ENCODE measurements at regions not wholly inside any gene's neighbourhood (a gene's known extent, or its start where the extent isn't known, plus 50 kb on each side); places are given as distances from the start of the nearest gene placed in this dataset.

DNA sequence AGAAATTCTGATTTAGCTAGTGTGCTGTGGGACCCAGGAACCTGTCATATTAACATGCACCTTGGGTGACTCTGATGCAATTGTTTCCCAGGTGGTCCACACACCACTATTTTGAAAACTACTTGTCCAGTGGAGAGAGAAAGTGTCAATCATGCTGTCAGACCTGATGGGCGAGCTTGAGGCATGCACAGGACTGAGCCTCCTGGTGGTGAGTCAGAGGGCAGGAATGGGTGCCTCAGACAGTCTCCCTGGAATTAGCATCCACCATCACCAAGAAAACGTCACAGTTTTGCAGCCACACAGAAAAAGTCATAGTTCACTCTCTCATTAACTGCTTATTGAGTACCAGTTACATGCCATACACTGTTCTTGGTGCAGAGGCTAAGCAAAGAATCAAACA lies 181.8 kb upstream of the MAOA start:
- Histone ChIP-seq H3K27ac (ENCODE audit: low read depth, low read length) (no peak overlapping the region), H3K4me2 (ENCODE audit: insufficient read depth in 1 of 2, low read depth in 2 of 2, low read length in 2 of 2) (no peak overlapping the region), H4K91ac (replicated peaks; ENCODE audit: insufficient read length, low read length) (no peak overlapping the region), H3K36me3 (ENCODE audit: control insufficient read depth in 2 of 4, insufficient read depth in 4 of 4, low read length in 3 of 4) (no peaks in the 10 kb centered on the region), H3K23ac (ENCODE audit: insufficient read length) (no peak overlapping the region), H3K9me3 (ENCODE audit: insufficient read depth in 2 of 2, low read depth in 1 of 2, low read length in 1 of 2) (no peaks in the 10 kb centered on the region), H4K20me1 (replicated peaks in 1 of 2; ENCODE audit: control insufficient read depth in 1 of 2, insufficient read depth in 2 of 2, low read length in 2 of 2) (no peaks in the 10 kb centered on the region), H2AK5ac (ENCODE audit: low read depth, low read length) (no peak overlapping the region), H3K9ac (replicated peaks in 1 of 4; ENCODE audit: extremely low read depth in 1 of 4, low read depth in 3 of 4, low read length in 3 of 4) (no peak overlapping the region), H3K23me2 (ENCODE audit: low read depth, low read length) (no peaks in the 10 kb centered on the region), H3K18ac (ENCODE audit: extremely low read depth, low read length) (no peak overlapping the region; the same call in 1 of the 2 replicates), H2BK12ac (ENCODE audit: low read depth, low read length) (no peak overlapping the region; the same call in 1 of the 2 replicates), H3K14ac (ENCODE audit: insufficient read length) (no peak overlapping the region), H3K4me3 (ENCODE audit: extremely low read depth in 1 of 4, insufficient read depth in 2 of 4, low read depth in 3 of 4, low read length in 4 of 4) (no peak overlapping the region), H3K4me1 (replicated peaks in 1 of 4; ENCODE audit: control insufficient read depth in 3 of 4, insufficient read depth in 4 of 4, low read length in 3 of 4) (peaks cover 0 to 2% (median 0%) of the 10 kb centered on the region in 4 experiments; a peak in 1 of 7 replicates), H3K79me2 (ENCODE audit: control insufficient read depth in 1 of 2, insufficient read depth in 2 of 2, low read length in 2 of 2) (no peaks in the 10 kb centered on the region), H2AFZ (ENCODE audit: low read length) (no peak overlapping the region), H3K79me1 (ENCODE audit: low read depth, low read length) (no peaks in the 10 kb centered on the region), H4K5ac (ENCODE audit: insufficient read length, low read depth, low read length) (no peak overlapping the region), H3K27me3 (replicated peaks in 1 of 4; ENCODE audit: control insufficient read depth in 3 of 4, extremely low read depth in 1 of 4, insufficient read depth in 3 of 4, low read length in 3 of 4) (no peaks in the 10 kb centered on the region), H2BK15ac (ENCODE audit: low read length) (no peak overlapping the region), H2BK120ac (replicated peaks; ENCODE audit: low read depth, low read length) (no peak overlapping the region), H3K4ac (replicated peaks; ENCODE audit: insufficient read length, low read depth, low read length) (no peak overlapping the region), H2BK20ac (ENCODE audit: low read length) (peak overlapping the region; percentile 80; the same call in 1 of the 2 replicates), H2BK5ac (ENCODE audit: low read depth, low read length) (no peak overlapping the region), H3K56ac (replicated peaks; ENCODE audit: insufficient read length, low read depth, low read length) (no peak overlapping the region), H4K8ac (ENCODE audit: extremely low read depth, insufficient read depth, low read length) (no peak overlapping the region)
- 74% methylated on average over 2 of the region's 2 CpGs; no CpG with 5 or more reads in 1 of the 2 experiments for WGBS, 2 experiments (ENCODE audit: extremely low coverage in 1 of 2, insufficient coverage in 1 of 2, insufficient read length in 1 of 2, insufficient replicate concordance in 2 of 2, low coverage in 1 of 2, low lambda C conversion rate in 2 of 2, missing lambda C conversion rate in 1 of 2)
- ChIA-PET POLR2A (ENCODE audit: partially characterized antibody) (no interaction called here), CTCF (ENCODE audit: partially characterized antibody) (interaction anchor here (1.6 kb wide), 1 partner anchor 125 kb away, joined by 5 read pairs; no protein-coding TSS in a partner anchor)
- DNase-seq (ENCODE audit: low read depth in 1 of 2, low spot score in 2 of 2) = no peak
- FAIRE-seq = no peak
- peak; percentile 11 to 19; a peak in 1 of 4 replicates for TF ChIP-seq RAD21 (IDR thresholded peaks at IDR 0.05 in 1 of 2, conservative IDR thresholded peaks at IDR 0.05 in 1 of 2; ENCODE audit: low read depth in 2 of 2, low read length in 2 of 2)
- no peak for TF ChIP-seq SIRT6 (IDR thresholded peaks at IDR 0.05; ENCODE audit: low read length)
- TF ChIP-seq MAFK (IDR thresholded peaks at IDR 0.05; ENCODE audit: low read depth, low read length) = no peak
- TF ChIP-seq POLR2AphosphoS5 (IDR thresholded peaks at IDR 0.05; ENCODE audit: low read depth, low read length) = no peak
- TF ChIP-seq SP2 (IDR thresholded peaks at IDR 0.05; ENCODE audit: low read length) = no peak
- TF ChIP-seq TAF1 (IDR thresholded peaks at IDR 0.05; ENCODE audit: low read depth, low read length) = no peak
- TF ChIP-seq CEBPB (IDR thresholded peaks at IDR 0.05; ENCODE audit: low read depth, low read length) = no peak
- TF ChIP-seq, protein P1, sequence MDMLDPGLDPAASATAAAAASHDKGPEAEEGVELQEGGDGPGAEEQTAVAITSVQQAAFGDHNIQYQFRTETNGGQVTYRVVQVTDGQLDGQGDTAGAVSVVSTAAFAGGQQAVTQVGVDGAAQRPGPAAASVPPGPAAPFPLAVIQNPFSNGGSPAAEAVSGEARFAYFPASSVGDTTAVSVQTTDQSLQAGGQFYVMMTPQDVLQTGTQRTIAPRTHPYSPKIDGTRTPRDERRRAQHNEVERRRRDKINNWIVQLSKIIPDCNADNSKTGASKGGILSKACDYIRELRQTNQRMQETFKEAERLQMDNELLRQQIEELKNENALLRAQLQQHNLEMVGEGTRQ (IDR thresholded peaks at IDR 0.05; ENCODE audit: low read length) = no peak
- no peak for TF ChIP-seq TEAD4 (IDR thresholded peaks at IDR 0.05; ENCODE audit: low read depth, low read length)
- TF ChIP-seq, protein P2, sequence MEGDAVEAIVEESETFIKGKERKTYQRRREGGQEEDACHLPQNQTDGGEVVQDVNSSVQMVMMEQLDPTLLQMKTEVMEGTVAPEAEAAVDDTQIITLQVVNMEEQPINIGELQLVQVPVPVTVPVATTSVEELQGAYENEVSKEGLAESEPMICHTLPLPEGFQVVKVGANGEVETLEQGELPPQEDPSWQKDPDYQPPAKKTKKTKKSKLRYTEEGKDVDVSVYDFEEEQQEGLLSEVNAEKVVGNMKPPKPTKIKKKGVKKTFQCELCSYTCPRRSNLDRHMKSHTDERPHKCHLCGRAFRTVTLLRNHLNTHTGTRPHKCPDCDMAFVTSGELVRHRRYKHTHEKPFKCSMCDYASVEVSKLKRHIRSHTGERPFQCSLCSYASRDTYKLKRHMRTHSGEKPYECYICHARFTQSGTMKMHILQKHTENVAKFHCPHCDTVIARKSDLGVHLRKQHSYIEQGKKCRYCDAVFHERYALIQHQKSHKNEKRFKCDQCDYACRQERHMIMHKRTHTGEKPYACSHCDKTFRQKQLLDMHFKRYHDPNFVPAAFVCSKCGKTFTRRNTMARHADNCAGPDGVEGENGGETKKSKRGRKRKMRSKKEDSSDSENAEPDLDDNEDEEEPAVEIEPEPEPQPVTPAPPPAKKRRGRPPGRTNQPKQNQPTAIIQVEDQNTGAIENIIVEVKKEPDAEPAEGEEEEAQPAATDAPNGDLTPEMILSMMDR (IDR thresholded peaks at IDR 0.05; ENCODE audit: control extremely low read depth in 1 of 3, insufficient read depth in 1 of 3, low read depth in 1 of 3, low read length in 3 of 3) = peak; percentile 9 to 49 (median 38); a peak in 3 of 4 replicates
